ENCODE measurements at regions not wholly inside any gene's neighbourhood (a gene's known extent, or its start where the extent isn't known, plus 50 kb on each side); places are given as distances from the start of the nearest gene placed in this dataset.

DNA sequence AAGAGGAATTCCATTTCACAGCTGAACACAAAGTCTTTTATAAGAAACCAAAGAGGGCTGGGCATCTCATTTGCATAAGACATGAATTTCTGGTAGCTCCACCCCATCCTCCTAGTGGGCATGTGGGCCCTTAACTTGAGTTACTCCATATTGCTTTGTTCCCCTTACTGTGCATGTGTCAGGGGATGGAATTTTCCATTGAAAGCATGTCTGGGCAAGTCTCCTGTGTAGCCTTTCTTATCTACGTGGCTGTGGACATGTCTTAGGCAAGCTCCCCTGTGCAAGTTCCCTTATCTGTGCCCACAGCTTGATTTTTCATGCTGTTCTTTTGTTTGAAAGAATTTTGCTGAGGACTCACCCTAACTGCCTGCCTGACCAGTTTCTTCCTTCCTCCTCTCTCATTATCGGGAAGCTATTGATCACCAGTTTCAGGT, 123.5 kb upstream of the JADE1 start (continued):
- TF ChIP-seq ZNF311 (CRISPR knock-in tag; IDR thresholded peaks at IDR 0.05): peak; percentile 85; the same call in 1 of the 2 replicates
- TF ChIP-seq HLTF (IDR thresholded peaks at IDR 0.05): no peak
- no peak for TF ChIP-seq ZKSCAN1 (IDR thresholded peaks at IDR 0.05; ENCODE audit: low read depth, low read length)
- TF ChIP-seq SIX5 (IDR thresholded peaks at IDR 0.05; ENCODE audit: borderline replicate concordance in 1 of 2, insufficient read depth in 1 of 2, low read depth in 1 of 2, low read length in 2 of 2): no peak
- peak; percentile 85 for TF ChIP-seq PTTG1 (tag; IDR thresholded peaks at IDR 0.05; ENCODE audit: low read depth)
- TF ChIP-seq, protein P1, sequence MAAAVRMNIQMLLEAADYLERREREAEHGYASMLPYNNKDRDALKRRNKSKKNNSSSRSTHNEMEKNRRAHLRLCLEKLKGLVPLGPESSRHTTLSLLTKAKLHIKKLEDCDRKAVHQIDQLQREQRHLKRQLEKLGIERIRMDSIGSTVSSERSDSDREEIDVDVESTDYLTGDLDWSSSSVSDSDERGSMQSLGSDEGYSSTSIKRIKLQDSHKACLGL (CRISPR knock-in tag; IDR thresholded peaks at IDR 0.05; ENCODE audit: borderline replicate concordance, poor library complexity, severe bottlenecking): no peak
- no peak; the same call in none of the 2 replicates for TF ChIP-seq XRCC3 (IDR thresholded peaks at IDR 0.05)
- TF ChIP-seq PRMT5 (CRISPR knock-in tag; IDR thresholded peaks at IDR 0.05): no peak
- TF ChIP-seq, protein P2, sequence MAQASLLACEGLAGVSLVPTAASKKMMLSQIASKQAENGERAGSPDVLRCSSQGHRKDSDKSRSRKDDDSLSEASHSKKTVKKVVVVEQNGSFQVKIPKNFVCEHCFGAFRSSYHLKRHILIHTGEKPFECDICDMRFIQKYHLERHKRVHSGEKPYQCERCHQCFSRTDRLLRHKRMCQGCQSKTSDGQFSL (CRISPR knock-in tag; IDR thresholded peaks at IDR 0.05): no peak
- TF ChIP-seq, protein P2 (tag; IDR thresholded peaks at IDR 0.05): 0 out of 4 replicates have a peak, but pooled peaks of 1 of the 2 experiments have one; percentile 33
- no peak for TF ChIP-seq ZNF347 (CRISPR knock-in tag; IDR thresholded peaks at IDR 0.05; ENCODE audit: low read depth)
- 0 out of 2 replicates have a peak, but pooled peaks have one; percentile 26 for TF ChIP-seq ATF7 (IDR thresholded peaks at IDR 0.05)
- TF ChIP-seq SOX6 (IDR thresholded peaks at IDR 0.05): peak; percentile 94
- TF ChIP-seq CCAR2 (IDR thresholded peaks at IDR 0.05; ENCODE audit: low read depth, low read length): no peak
- TF ChIP-seq, protein P3, sequence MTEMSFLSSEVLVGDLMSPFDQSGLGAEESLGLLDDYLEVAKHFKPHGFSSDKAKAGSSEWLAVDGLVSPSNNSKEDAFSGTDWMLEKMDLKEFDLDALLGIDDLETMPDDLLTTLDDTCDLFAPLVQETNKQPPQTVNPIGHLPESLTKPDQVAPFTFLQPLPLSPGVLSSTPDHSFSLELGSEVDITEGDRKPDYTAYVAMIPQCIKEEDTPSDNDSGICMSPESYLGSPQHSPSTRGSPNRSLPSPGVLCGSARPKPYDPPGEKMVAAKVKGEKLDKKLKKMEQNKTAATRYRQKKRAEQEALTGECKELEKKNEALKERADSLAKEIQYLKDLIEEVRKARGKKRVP (CRISPR knock-in tag; IDR thresholded peaks at IDR 0.05): peak; percentile 86
- TF ChIP-seq, protein P4, sequence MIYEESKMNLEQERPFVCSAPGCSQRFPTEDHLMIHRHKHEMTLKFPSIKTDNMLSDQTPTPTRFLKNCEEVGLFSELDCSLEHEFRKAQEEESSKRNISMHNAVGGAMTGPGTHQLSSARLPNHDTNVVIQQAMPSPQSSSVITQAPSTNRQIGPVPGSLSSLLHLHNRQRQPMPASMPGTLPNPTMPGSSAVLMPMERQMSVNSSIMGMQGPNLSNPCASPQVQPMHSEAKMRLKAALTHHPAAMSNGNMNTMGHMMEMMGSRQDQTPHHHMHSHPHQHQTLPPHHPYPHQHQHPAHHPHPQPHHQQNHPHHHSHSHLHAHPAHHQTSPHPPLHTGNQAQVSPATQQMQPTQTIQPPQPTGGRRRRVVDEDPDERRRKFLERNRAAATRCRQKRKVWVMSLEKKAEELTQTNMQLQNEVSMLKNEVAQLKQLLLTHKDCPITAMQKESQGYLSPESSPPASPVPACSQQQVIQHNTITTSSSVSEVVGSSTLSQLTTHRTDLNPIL (CRISPR knock-in tag; IDR thresholded peaks at IDR 0.05): no peak
- no peak for TF ChIP-seq ZNF589 (CRISPR knock-in tag; IDR thresholded peaks at IDR 0.05; ENCODE audit: low read depth)
- no peak for TF ChIP-seq SIRT6 (IDR thresholded peaks at IDR 0.05; ENCODE audit: low read depth, low read length)
- no peak for TF ChIP-seq ZNF253 (CRISPR knock-in tag; conservative IDR thresholded peaks at IDR 0.05)
- TF ChIP-seq BRF1 (IDR thresholded peaks at IDR 0.05; ENCODE audit: borderline replicate concordance, extremely low read depth, insufficient read length): no peak
- TF ChIP-seq, protein P5, sequence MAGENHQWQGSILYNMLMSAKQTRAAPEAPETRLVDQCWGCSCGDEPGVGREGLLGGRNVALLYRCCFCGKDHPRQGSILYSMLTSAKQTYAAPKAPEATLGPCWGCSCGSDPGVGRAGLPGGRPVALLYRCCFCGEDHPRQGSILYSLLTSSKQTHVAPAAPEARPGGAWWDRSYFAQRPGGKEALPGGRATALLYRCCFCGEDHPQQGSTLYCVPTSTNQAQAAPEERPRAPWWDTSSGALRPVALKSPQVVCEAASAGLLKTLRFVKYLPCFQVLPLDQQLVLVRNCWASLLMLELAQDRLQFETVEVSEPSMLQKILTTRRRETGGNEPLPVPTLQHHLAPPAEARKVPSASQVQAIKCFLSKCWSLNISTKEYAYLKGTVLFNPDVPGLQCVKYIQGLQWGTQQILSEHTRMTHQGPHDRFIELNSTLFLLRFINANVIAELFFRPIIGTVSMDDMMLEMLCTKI (IDR thresholded peaks at IDR 0.05; ENCODE audit: partially characterized antibody): no peak
- peak; percentile 47; the same call in 1 of the 2 replicates for TF ChIP-seq STAT5A (IDR thresholded peaks at IDR 0.05; ENCODE audit: borderline replicate concordance, low read length)
- no peak for TF ChIP-seq ZFPM2 (CRISPR knock-in tag; IDR thresholded peaks at IDR 0.05)
- no peak for TF ChIP-seq CTBP1 (IDR thresholded peaks at IDR 0.05; ENCODE audit: borderline replicate concordance)
